Hepatocyte (in vitro differentiated cells): ENCODE measurements at regions not wholly inside any gene's neighbourhood (a gene's known extent, or its start where the extent isn't known, plus 50 kb on each side); places are given as distances from the start of the nearest gene placed in this dataset.

Experiments
- CTCF ChIP-seq: fragments of 200-600 bp; sonication (generic); IDR thresholded peaks from 2 replicates; pipeline ENCODE4 v1.5.1; 2016; ENCODE audit warnings: antibody characterized with exemption, mild to moderate bottlenecking; ENCODE audit not compliant: poor library complexity
- EZH2 ChIP-seq: fragments of 200-600 bp; sonication (generic); IDR thresholded peaks from 2 replicates; pipeline ENCODE4 v1.6.1; 2016; ENCODE audit warnings: antibody characterized with exemption, mild to moderate bottlenecking, borderline replicate concordance

DNA sequence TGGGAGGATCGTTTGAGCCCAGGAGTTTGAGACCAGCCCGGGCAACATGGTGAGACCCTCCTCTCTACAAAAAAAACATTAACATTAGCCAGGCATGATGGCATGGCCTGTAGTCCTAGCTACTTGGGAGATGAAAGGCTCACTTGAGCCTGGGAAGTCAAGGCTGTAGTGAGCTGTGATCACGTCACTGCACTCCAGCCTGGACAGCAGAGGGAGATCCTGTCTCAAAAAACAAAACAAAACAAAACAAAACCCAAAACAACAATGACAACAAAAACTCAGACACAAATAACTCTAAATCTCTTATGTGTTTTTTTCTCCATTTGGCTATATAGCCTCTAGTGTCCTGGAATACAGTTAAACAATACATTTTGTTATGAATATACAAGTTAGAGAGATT, 127.3 kb upstream of the STK26 start:
- TF ChIP-seq CTCF = no peak
- no peak for TF ChIP-seq EZH2
